ENCODE measurements at regions not wholly inside any gene's neighbourhood (a gene's known extent, or its start where the extent isn't known, plus 50 kb on each side); places are given as distances from the start of the nearest gene placed in this dataset.

GRCh38 chr6:66926060-66926459 lies 1219.0 kb upstream of the EYS start:
- DNase-seq (ENCODE audit: low read depth in 4 of 4, low spot score in 2 of 4) = no peak

GRCh38 chr6:66913657-66914056 lies 1206.6 kb upstream of the EYS start:
- no peak for DNase-seq (ENCODE audit: low read depth in 4 of 4, low spot score in 2 of 4)

- no peak for DNase-seq (ENCODE audit: low read depth in 4 of 4, low spot score in 2 of 4)
Measured at GRCh38 chr6:66902457-66902856, 1195.4 kb upstream of the EYS start.

- DNase-seq (ENCODE audit: low read depth in 4 of 4, low spot score in 2 of 4) = no peak
Measured at GRCh38 chr6:66900133-66901083, 1193.4 kb upstream of the EYS start.

- no peak for DNase-seq (ENCODE audit: low read depth in 4 of 4, low spot score in 2 of 4)
Measured at GRCh38 chr6:66897576-66897975, 1190.5 kb upstream of the EYS start.

GRCh38 chr6:66896415-66896814 lies 1189.4 kb upstream of the EYS start:
- no peak for DNase-seq (ENCODE audit: low read depth in 4 of 4, low spot score in 2 of 4)

- no peak for DNase-seq (ENCODE audit: low read depth in 4 of 4, low spot score in 2 of 4)
Measured at GRCh38 chr6:66883453-66883852, 1176.4 kb upstream of the EYS start.

- no peak for DNase-seq (ENCODE audit: low read depth in 4 of 4, low spot score in 2 of 4)
Measured at GRCh38 chr6:66866801-66867200, 1159.8 kb upstream of the EYS start.

GRCh38 chr6:66865771-66866170 lies 1158.7 kb upstream of the EYS start:
- DNase-seq (ENCODE audit: low read depth in 4 of 4, low spot score in 2 of 4) = no peak

GRCh38 chr6:66861007-66861541 lies 1154.0 kb upstream of the EYS start:
- DNase-seq (ENCODE audit: low read depth in 4 of 4, low spot score in 2 of 4) = no peak

- DNase-seq (ENCODE audit: low read depth in 4 of 4, low spot score in 2 of 4) = no peak
Measured at GRCh38 chr6:66860328-66860727, 1153.3 kb upstream of the EYS start.

- no peak for DNase-seq (ENCODE audit: low read depth in 4 of 4, low spot score in 2 of 4)
Measured at GRCh38 chr6:66858196-66858595, 1151.2 kb upstream of the EYS start.

GRCh38 chr6:66854014-66854413 lies 1147.0 kb upstream of the EYS start:
- DNase-seq (ENCODE audit: low read depth in 4 of 4, low spot score in 2 of 4) = no peak

GRCh38 chr6:66851930-66852329 lies 1144.9 kb upstream of the EYS start:
- DNase-seq (ENCODE audit: low read depth in 4 of 4, low spot score in 2 of 4) = no peak

- DNase-seq (ENCODE audit: low read depth in 4 of 4, low spot score in 2 of 4) = no peak
Measured at GRCh38 chr6:66849843-66850242, 1142.8 kb upstream of the EYS start.

GRCh38 chr6:66848244-66848953 lies 1141.4 kb upstream of the EYS start:
- DNase-seq (ENCODE audit: low read depth in 4 of 4, low spot score in 2 of 4) = no peak

- no peak for DNase-seq (ENCODE audit: low read depth in 4 of 4, low spot score in 2 of 4)
Measured at GRCh38 chr6:66838764-66839163, 1131.7 kb upstream of the EYS start.

GRCh38 chr6:66825539-66825938 lies 1118.5 kb upstream of the EYS start:
- DNase-seq (ENCODE audit: low read depth in 4 of 4, low spot score in 2 of 4) = no peak

- no peak for DNase-seq (ENCODE audit: low read depth in 4 of 4, low spot score in 2 of 4)
Measured at GRCh38 chr6:66814156-66814555, 1107.1 kb upstream of the EYS start.

GRCh38 chr6:66808771-66809170 lies 1101.7 kb upstream of the EYS start:
- DNase-seq (ENCODE audit: low read depth in 4 of 4, low spot score in 2 of 4) = no peak

GRCh38 chr6:66796987-66797386 lies 1090.0 kb upstream of the EYS start:
- no peak for DNase-seq (ENCODE audit: low read depth in 4 of 4, low spot score in 2 of 4)

- DNase-seq (ENCODE audit: low read depth in 4 of 4, low spot score in 2 of 4) = no peak
Measured at GRCh38 chr6:66788579-66788978, 1081.6 kb upstream of the EYS start.
